ENCODE measurements at regions not wholly inside any gene's neighbourhood (a gene's known extent, or its start where the extent isn't known, plus 50 kb on each side); places are given as distances from the start of the nearest gene placed in this dataset.
A peak's percentile ranks its signal among the peaks of the same experiment; 100 is the strongest.

- Histone ChIP-seq H3K4me1 (no peaks in the 10 kb centered on the region), H3K27me3 (no peaks in the 10 kb centered on the region), H3K27ac (no peak overlapping the region), H3K36me3 (no peaks in the 10 kb centered on the region), H3K4me3 (no peak overlapping the region), H3K9me3 (peaks cover 0 to 4% (median 0%) of the 10 kb centered on the region in 12 donors)
- TF ChIP-seq POLR2A (IDR thresholded peaks at IDR 0.05) (no peak), CTCF (IDR thresholded peaks at IDR 0.05) (no peak)
- ATAC-seq (no peak), DNase-seq (no peak)
- intact Hi-C loops (cut with DNase I), result no loop called here
- 84 to 94% (median 93%) methylated on average over 9 of the region's 9 CpGs for WGBS, 4 donors
Observed at GRCh38 chr10:60487543-60487942, 97.9 kb upstream of the ANK3 start.

DNA sequence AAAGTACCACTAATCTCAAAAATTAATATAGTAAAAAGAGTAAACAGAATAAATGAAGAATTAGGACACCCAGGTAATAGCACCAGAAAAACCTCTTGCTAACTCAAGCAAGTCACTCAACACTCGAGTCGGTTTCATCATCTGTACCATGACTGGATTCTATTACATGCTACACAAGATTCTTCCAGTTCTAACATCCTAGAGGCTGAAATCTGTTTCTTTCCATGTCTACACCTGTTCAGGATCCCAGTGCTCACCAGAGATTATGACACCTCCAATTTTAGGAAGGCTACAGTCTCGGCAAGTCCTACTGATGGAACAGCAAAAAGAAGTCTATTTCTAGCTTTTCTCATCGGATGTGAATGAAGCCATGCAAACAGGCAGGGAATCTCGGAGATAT lies 95.3 kb upstream of the ANK3 start:
- TF ChIP-seq CTCF (IDR thresholded peaks at IDR 0.05) (no peak), POLR2A (IDR thresholded peaks at IDR 0.05) (no peak)
- no peak for ATAC-seq
- no peak for DNase-seq
- Histone ChIP-seq H3K27ac (no peak overlapping the region), H3K4me1 (peaks cover 0 to 17% (median 0%) of the 10 kb centered on the region in 12 donors), H3K4me3 (no peak overlapping the region), H3K27me3 (no peaks in the 10 kb centered on the region), H3K36me3 (no peaks in the 10 kb centered on the region), H3K9me3 (no peaks in the 10 kb centered on the region)
- 92 to 94% (median 93%) methylated on average over 5 of the region's 5 CpGs for WGBS, 4 donors
- intact Hi-C loops (cut with DNase I), result no loop called here

GRCh38 chr10:60480865-60481563 lies 91.3 kb upstream of the ANK3 start:
- 55 to 65% (median 60%) methylated on average over 8 of the region's 8 CpGs for WGBS, 4 donors
- no peak overlapping the region for H3K4me3 ChIP-seq
- peak in 2 of 5 donors; percentile 18 to 34 for DNase-seq
- no peaks in the 10 kb centered on the region for H3K9me3 ChIP-seq
- intact Hi-C loops (cut with DNase I), result no loop called here
- peaks cover 0 to 23% (median 0%) of the 10 kb centered on the region in 12 donors for H3K4me1 ChIP-seq
- peak overlapping the region in 2 of 12 donors; percentile 9 to 14 for H3K27ac ChIP-seq
- no peaks in the 10 kb centered on the region for H3K36me3 ChIP-seq
- H3K27me3 ChIP-seq, result no peaks in the 10 kb centered on the region
- peak; percentile 47 to 88 (median 83) for ATAC-seq
- no peak for TF ChIP-seq CTCF (IDR thresholded peaks at IDR 0.05)
- TF ChIP-seq POLR2A (IDR thresholded peaks at IDR 0.05), result no peak

- Histone ChIP-seq H3K9me3 (no peaks in the 10 kb centered on the region), H3K27ac (no peak overlapping the region), H3K4me3 (no peak overlapping the region), H3K27me3 (no peaks in the 10 kb centered on the region), H3K4me1 (peaks cover 0 to 23% (median 0%) of the 10 kb centered on the region in 12 donors), H3K36me3 (no peaks in the 10 kb centered on the region)
- TF ChIP-seq POLR2A (IDR thresholded peaks at IDR 0.05) (no peak), CTCF (IDR thresholded peaks at IDR 0.05) (no peak)
- WGBS, 4 donors, result 80 to 86% (median 82%) methylated on average over 4 of the region's 4 CpGs
- ATAC-seq, result no peak
- intact Hi-C loops (cut with DNase I), result no loop called here
- no peak for DNase-seq
Observed at GRCh38 chr10:60479305-60480020, 89.8 kb upstream of the ANK3 start.

All from heart left ventricle (tissue), 16 donors.